CD1c-positive myeloid dendritic cell (primary cell): ENCODE measurements at regions not wholly inside any gene's neighbourhood (a gene's known extent, or its start where the extent isn't known, plus 50 kb on each side); places are given as distances from the start of the nearest gene placed in this dataset.
"Not testable (repeated sequence)": the region's sequence is repeated elsewhere in the genome, so short reads cannot be mapped to it uniquely, and the experiment has no call there.

ENCODE experiments used
- DNase-seq: peaks from one replicate; pipeline ENCODE4 v3.0.0-alpha.2; 2016; ENCODE audit errors: extremely low spot score

DNA sequence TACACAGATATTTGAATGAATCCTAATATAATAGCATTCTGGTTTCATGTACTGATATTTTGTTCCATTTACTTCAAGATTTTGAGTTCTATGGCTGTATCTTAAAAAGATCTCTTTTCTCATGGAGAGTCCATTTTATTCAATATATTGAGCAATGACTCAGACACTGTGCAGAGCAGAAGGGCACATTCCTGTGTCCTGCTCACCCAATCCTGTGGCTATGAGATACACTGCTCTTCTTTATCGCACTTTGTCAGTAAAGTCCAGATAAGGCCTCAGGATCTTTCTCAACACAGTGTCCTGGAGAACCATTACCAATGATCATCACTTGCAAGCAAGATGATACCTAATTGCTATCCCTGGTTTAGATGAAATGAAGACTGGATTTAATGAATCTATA, 155.0 kb downstream of the CYSLTR2 start:
- DNase-seq, result no peak

DNA sequence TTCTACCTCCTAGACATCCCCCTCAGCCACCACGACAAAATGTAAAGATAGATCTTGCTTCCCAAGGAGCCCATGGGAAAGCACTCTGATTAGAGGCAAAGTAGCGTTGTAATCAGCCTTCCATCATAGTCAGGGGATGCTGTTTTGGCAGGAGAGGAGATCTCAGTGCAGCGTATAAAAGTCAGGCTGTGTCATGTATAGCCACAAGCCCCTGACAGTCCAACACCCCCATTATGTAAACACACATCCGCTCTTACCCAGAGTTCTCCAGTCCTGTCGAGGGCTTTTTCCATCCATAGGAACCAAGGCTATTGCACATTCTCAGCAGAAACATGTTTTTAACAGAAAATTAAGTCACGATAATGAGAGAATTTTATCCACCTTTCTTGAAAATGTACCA, 156.3 kb downstream of the CYSLTR2 start:
- no peak for DNase-seq

DNA sequence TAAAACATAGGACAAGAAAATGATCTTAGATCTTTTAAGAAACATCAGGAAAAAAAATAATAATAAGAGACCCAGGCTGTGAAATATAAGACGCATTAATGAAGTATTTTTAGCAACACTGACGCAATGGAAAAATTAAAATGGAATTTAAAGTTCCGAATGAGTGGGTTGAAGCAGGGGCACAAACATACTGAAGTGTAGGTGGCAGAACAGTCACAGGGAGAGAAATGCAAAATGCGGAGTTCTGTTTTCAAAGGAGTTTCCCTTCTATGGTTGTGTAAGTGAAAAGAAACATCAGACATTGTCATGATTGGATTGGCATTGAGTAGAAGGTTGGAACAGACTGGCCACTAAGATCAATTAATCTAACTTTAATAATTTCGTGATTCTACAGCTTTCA, 159.8 kb downstream of the CYSLTR2 start:
- no peak for DNase-seq

DNA sequence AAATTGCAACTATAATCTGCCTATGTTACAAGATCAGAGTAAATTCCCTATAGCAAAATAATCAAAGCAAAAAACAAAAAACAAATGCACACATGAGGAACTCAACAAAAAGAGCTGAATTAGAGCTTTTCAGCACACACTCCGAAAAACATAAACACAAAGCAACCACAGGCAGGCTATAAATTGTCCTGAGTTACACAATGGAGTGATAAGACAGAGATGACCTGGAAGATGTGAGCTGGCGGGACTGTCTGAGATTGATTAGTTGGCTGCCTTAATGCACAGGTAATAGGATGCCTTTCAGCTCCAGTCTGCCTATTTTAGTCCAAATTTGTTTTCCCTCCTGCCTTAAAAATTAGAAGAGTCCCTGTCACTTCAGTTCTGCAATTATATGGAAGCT, 159.0 kb upstream of the FNDC3A start:
- no peak for DNase-seq

DNA sequence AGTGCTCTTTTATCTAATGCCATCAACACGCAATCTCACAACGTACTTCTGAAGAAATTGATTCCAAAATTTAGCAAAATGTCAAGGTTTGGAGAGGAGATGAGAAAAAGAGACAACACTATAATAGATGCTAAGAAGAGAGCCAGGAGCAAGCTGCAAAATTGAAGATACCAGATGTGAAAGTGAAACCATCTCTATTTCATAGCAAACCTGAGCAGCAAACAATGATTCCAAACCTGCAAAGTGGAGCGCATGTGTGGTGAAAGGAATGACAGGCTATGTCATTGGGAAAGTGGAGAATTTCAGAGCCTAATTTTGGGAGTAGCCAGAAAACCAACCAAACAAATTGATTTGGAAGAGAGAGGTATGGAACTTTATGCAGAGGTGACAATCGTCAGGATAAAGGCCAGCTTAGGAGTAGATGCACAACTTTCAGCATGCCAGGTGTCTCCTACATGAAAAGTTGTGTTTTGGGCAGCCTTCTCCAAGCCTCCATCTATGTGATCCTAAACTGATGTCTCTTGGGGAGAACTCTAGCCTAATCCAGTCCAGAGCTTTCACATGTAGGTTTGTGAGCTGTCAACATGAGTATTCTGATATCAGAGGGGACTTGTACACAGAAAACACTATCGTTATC, 158.4 kb upstream of the FNDC3A start:
- no peak for DNase-seq

DNA sequence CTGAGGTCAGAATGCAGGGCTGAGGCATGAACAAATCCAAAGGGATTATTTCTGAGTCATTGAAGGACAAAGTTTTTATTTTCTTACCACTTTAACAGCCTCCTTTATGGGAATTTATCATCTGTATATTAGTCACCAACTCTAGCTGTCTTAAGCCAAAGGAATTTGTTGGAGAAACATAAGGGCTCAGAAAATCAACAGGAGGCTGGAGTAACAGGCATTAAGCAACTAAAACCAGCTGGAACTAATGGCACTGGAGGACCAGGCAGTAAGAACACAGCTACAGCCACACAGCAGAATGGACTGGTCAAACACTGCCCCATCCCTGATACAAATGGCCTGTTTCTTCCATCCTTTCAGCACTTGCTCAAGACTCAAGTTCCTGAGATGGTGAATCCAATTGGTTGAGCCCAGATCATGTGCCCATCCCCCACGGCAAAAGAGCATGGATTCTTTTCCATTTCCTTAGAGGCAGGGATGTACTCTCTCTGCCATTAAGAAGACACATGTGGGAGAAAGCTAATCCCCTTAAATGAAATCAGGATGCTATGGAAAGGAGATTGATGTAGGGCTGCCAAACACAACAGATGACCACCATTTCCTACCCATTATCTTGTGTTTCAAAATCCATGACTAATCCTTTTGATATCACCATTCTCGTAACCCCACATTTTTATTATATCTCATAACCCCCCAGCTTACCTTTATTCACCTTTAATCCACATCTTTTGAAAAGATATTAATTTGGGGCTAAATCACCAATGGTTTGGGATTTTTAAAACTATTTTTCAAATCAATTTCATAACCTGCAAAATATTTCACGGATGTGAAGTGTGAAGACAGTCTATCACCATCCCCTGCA, 157.0 kb upstream of the FNDC3A start:
- no peak for DNase-seq

DNA sequence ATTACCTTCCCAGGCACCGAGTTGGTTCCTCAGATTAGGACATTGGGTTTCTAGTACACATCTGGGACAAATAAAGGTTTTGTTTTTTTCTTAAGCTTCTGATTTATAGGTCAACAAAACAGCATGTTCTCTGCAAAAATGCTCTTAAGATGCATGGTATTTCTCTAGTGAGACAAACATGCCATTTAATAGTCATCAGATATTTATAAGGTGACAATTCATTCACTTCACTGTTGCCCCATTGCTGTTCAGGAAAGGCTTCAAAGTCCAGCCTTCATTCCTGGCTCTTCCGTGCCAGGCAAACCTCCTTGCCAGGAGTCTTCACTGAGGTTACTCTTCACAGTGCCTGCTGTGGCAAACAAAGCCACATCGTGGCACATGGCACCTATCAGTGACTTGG, 156.3 kb upstream of the FNDC3A start:
- no peak for DNase-seq

DNA sequence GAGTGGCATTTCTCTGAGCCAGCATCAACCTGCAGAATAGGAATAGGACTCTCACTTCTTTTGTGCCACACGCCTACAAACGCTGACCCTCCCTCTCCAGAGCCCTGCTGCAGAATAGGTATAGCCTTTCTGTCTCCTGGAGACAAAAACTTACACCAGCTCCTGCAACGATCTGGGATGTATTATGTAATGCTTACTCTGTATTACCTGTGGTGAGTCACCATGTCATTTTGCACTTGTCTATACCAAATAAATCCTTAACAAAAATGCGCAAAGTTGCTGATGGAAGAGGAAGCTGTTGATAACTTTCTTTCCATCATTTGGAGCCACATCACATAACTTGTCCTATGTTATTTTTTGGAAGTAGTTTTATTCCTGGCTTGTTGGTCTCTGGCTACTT, 155.8 kb upstream of the FNDC3A start:
- DNase-seq, result no peak

DNA sequence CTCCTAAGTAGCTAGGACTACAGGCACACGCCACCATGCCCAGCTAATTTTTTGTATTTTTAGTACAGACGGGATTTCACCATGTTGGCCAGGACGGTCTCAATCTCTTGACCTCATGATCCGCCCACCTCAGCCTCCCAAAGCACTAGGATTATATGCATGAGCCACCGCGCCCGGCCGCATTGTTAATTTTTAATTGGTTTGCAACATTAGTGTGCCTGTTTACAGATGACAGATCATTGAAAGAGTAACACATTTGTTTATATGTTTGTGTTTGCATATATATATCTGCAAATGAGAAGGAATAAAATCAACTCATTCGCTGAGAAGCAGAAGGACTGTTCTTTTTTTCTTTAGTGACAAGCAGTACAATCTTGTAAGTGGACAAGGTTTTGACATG, 152.2 kb upstream of the FNDC3A start:
- DNase-seq, result not testable (repeated sequence)

DNA sequence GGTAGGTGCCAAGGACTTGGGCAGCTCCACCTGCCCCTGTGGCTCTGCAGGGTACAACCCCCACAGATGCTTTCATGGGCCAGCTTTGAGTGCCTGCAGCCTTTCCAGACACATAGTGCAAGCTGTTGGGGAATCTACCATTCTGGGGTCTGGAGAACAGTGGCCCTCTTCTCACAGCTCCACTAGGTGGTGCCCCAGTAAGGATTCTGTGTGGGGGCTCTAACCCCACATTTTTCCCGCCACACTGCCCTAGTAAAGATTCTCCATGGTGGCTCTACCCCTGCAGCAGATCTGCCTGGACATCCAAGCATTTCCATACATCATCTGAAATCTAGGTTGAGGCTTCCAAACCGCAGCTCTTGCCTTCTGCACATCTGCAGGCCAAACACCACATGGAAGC, 149.7 kb upstream of the FNDC3A start:
- no peak for DNase-seq

DNA sequence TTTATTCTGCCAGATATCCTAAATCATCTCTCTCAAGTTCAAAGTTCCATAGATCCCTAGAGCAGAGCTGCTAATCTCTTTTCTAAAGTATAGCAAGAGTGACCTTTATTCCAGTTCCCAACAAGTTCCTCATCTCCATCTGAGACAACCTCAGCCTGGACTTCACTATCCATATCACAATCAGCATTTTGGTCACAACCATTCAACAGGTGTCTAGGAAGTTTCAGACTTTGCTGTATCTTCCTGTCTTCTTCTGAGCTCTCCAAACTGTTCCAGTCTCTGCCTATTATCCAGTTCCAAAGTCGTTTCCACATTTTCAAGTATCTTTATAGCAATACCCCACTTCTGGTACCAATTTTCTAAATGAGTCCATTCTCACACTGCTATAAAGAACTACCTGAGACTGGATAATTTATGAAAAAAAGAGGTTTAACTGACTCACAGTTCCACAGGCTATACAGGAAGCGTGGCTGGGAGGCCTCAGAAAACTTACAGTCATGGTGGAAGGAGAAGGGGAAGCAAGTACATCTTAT, 148.7 kb upstream of the FNDC3A start:
- DNase-seq, result not testable (repeated sequence)

DNA sequence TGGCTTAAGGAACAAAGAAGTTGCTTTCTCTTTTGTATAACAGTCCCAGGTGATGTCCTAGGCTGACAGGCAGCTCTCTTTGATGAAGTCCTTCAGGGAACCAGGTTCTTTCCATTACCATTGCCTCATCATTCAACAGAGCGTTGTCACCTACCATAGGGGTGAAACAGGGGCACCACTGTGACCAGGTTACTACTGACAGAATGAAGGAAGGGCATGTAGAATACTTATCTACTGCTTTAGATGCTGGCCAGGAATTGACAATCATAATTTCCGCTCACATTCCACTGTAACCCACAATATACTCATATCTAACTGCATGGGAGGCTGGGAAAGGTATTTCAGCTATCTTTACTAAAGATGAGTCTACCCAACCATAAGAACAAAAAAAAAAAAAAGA, 148.0 kb upstream of the FNDC3A start:
- no peak for DNase-seq

DNA sequence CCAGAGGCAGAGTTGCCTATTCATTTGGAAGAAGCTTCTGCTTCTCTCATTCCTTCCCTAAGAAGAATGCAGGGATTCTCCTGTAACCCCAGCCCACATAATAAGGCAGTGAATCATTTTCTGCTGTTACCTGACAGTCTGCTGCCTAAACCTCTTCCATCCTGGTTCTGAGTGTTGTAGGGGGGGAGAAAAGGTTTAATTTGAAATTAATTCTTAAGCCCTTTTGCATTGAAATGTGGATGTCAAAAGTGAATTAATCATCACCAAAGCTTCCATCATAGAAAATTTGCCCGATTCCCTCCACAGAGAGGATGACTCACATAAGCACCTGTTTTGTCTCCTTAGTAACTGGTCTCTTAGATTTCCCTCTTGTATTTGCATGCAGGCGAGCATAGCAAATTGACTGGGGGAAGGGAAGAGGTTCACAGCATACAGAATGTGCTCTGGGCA, 146.7 kb upstream of the FNDC3A start:
- DNase-seq, result no peak

DNA sequence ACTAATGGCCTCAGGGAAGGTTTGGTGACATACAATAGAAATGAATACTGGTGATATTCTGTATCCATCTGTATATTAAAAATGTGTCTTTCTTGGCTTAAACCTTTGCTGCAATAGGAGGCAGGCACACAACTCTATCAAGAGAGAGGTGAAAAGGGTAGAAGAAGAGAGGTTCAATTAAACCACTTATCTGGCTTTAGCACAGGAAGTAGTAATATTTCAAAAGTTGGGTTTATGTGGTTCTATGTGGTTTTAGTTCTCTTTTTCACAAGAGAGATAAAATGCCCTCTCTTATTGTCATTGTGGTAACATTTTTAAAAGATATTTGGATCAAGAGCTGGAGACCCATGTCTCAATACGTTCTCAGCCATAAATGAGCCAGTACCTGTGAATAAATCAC, 146.2 kb upstream of the FNDC3A start:
- DNase-seq, result peak; percentile 29

DNA sequence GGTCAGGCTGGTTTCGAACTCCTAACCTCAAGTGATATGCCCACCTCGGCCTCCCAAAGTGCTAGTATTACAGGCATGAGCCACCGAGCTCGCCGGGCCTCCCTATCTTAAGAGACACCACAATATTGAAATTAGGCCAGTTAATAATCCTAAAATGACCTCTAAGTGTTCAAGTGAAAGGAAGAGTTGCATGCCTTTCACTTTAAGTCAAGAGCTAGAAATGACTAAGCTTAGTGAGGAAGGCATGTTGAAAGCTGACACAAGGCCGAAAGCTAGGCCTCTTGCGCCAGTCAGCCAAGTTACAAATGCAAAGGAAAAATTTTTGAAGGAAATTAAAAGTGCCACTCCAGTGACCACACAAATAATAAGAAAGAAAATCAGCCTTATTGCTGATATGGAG, 144.5 kb upstream of the FNDC3A start:
- peak; percentile 34 for DNase-seq

DNA sequence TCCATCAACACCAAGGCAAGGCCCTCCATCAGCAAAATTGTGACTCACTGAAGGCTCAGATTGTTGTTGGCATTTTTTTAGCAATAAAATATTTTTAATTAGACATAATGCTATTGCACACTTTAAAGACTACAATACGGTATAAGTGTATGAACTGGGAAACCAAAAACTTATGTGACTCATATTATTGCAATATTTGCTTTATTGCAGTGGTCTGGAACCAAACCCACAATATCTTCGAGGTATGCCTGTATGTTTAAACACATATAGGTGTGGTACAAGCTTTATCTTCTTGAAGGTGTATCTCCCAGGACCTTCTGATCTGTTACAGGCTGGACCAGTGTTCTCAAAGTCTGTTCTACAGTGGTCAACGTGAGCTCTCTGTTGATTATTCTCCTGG, 142.3 kb upstream of the FNDC3A start:
- DNase-seq, result no peak

DNA sequence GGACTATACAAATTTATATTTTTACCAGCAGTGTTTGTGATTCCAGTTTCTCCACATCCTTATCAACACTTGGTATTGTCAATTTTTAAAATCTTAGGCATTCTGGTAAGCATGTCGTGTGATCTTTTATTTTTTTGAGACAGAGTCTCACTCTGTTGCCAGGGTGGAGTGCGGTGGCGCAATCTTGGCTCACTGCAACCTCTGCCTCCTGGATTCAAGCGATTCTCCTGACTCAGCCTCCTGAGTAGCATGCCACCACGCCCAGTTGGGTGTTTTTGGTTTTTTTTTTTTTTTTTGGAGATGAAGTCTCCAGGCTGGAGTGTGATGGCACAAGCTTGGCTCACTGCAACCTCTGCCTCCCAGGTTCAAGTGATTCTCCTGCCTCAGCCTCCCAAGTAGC, 140.4 kb upstream of the FNDC3A start:
- not testable (repeated sequence) for DNase-seq

DNA sequence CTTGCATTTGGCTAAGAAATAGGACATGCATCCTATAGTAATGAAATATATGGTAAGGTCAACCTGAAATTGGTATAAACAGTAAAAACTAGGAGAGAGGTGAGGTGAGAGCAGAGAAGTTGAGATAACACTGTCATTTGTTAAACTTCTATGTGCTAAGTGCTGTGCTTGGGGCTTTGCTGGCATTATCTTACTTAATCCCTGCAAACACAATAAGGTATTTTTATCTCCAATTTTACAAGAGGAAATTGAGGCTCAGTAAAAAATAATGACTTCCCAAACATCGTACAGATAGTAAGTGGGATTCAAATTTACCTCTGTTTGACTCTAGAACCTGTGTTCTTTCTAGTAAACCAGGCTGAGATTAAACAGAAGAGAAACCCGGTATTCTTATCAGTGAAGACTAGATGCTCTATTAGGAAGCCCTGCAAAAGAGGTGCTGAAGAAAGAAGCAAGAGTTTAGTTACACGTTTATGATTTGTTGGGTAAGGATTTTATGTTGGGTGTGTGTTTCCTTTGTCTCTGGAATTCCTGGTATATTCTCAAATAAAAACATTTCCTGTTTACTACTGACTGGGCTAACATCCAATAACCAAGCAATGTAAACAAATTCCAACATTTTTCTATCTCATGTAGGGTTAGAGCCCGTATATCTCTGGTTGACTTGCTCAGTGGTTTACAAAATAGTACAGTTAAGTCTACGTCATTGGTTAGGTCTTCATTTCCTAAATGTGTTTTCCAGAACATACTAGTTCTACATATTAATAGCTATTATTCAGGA, 137.3 kb upstream of the FNDC3A start:
- DNase-seq, result no peak

DNA sequence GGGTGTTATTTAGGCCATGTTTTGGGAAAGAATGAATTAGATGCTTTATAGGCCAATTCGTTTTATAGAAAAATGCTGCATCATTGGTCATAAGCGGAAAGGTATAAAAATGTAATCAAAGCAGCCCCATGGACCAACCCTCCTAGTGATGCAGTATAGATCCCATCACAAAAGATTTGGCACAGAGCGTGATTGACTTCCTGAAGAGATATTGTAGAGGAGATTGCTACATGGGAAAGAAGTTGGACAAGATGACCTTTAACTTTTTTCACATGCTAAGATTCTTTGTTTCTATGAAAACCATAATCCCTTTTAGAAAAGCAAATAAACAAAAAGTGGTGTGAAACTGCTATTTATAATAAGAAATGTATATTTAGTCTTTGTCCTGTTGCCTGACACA, 136.5 kb upstream of the FNDC3A start:
- no peak for DNase-seq

DNA sequence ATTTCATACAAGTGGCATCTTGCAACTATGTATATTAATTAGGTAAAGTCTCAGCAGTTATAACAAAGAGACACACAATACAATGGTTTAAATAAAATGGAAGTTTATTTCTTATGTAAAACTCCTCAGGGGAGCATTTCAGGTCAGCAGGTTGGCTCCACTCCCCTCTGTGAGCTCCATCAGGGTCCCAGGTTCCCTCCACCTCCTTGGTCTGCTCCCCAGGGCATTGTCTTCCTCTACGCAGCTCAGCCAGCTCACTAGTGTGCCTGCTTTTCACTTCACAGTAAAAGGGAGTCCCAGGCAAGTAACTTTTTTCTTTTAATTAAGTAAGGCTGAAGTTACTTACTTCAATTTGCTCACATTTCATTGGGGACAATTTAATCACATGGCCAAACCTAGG, 135.3 kb upstream of the FNDC3A start:
- DNase-seq, result no peak

DNA sequence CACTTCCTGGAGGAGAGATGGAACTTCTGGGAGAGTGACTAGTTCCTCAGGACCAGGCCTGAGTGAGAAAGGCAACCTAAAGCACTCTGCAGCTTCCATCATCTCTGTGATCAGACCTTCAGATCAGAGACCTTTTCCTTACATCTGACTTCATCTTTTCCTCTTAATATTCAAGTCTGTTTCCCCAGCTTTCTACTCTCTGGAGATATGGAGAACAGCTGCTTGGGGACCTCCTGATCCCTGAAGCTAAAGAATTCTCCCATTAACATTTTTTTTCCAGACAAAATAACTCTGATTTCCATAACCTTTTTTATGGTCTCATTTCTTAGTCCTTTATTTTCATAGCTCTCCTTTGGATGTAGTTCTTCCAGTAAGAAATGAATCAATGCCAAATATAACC, 133.4 kb upstream of the FNDC3A start:
- no peak for DNase-seq

DNA sequence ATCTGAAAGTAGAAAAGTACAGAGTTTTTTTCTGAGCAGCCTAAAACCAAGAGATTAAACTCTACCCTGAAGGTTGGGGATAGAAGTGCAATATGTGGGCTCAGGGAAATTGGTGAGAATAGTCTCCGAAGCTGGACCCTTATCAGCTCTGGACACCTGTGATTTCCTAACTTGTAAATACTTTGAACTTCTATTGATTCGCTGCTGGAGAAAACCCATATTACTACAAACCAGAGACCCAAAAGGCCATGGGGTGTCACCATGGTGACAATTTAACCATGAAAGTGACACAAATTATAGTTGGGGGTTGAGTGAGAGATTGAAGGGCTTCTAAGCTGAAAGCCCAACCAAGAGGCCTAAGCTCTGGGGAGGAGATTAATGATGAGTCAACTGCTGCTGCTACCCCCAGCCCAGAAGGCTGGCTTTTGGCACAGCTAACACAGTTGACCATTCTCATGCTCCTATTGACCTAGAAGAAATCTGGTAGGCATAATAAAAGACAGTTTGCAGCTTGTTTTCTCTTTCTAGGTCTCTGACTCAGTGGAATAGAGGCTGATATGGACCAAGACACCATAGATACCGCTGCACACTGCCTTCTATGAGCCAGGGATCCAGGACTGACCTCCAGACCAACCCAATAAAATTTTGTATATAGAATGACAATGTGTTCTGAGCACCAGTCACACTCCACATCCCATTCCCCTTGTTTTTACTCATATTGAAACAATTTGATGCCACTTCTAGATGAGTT, 131.9 kb upstream of the FNDC3A start:
- no peak for DNase-seq
